ENCODE measurements at regions not wholly inside any gene's neighbourhood (a gene's known extent, or its start where the extent isn't known, plus 50 kb on each side); places are given as distances from the start of the nearest gene placed in this dataset.

DNA sequence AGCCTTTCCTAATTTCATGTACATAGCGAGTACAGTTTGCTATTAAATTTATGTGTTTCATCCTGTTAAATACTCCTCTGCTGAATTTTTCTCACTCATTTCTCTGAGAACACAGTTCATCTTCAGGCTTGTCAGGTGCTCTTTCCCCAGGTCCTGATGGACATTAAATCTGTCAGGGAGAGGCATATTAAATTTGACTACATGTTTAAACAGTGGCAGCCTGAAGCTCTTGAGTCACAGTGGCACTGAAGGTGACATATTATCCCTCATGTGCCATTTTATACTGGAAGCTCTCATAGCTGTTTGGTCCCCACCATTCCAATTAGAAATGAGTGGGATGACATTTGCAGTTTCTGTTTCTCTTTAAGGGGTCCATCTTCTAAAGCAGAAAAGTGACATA lies 1089.6 kb upstream of the SORCS1 start:
- Mint-ChIP-seq H3K4me1 (no peaks in the 10 kb centered on the region), H3K4me3 (no peak overlapping the region), H3K27me3 (ENCODE audit: insufficient read depth, low read depth, poor library complexity) (no peaks in the 10 kb centered on the region), H3K36me3 (ENCODE audit: low read depth) (peaks cover 7% of the 10 kb centered on the region; the same call in 2 of the 3 replicates), H3K27ac (no peak overlapping the region), H3K9me3 (peaks cover 15% of the 10 kb centered on the region)
- no peak for DNase-seq (ENCODE audit: low spot score)
- no peak overlapping the region for H2AFZ ChIP-seq
- no peaks in the 10 kb centered on the region for H3K27me3 ChIP-seq (ENCODE audit: insufficient read depth)
- TF ChIP-seq, protein P1, sequence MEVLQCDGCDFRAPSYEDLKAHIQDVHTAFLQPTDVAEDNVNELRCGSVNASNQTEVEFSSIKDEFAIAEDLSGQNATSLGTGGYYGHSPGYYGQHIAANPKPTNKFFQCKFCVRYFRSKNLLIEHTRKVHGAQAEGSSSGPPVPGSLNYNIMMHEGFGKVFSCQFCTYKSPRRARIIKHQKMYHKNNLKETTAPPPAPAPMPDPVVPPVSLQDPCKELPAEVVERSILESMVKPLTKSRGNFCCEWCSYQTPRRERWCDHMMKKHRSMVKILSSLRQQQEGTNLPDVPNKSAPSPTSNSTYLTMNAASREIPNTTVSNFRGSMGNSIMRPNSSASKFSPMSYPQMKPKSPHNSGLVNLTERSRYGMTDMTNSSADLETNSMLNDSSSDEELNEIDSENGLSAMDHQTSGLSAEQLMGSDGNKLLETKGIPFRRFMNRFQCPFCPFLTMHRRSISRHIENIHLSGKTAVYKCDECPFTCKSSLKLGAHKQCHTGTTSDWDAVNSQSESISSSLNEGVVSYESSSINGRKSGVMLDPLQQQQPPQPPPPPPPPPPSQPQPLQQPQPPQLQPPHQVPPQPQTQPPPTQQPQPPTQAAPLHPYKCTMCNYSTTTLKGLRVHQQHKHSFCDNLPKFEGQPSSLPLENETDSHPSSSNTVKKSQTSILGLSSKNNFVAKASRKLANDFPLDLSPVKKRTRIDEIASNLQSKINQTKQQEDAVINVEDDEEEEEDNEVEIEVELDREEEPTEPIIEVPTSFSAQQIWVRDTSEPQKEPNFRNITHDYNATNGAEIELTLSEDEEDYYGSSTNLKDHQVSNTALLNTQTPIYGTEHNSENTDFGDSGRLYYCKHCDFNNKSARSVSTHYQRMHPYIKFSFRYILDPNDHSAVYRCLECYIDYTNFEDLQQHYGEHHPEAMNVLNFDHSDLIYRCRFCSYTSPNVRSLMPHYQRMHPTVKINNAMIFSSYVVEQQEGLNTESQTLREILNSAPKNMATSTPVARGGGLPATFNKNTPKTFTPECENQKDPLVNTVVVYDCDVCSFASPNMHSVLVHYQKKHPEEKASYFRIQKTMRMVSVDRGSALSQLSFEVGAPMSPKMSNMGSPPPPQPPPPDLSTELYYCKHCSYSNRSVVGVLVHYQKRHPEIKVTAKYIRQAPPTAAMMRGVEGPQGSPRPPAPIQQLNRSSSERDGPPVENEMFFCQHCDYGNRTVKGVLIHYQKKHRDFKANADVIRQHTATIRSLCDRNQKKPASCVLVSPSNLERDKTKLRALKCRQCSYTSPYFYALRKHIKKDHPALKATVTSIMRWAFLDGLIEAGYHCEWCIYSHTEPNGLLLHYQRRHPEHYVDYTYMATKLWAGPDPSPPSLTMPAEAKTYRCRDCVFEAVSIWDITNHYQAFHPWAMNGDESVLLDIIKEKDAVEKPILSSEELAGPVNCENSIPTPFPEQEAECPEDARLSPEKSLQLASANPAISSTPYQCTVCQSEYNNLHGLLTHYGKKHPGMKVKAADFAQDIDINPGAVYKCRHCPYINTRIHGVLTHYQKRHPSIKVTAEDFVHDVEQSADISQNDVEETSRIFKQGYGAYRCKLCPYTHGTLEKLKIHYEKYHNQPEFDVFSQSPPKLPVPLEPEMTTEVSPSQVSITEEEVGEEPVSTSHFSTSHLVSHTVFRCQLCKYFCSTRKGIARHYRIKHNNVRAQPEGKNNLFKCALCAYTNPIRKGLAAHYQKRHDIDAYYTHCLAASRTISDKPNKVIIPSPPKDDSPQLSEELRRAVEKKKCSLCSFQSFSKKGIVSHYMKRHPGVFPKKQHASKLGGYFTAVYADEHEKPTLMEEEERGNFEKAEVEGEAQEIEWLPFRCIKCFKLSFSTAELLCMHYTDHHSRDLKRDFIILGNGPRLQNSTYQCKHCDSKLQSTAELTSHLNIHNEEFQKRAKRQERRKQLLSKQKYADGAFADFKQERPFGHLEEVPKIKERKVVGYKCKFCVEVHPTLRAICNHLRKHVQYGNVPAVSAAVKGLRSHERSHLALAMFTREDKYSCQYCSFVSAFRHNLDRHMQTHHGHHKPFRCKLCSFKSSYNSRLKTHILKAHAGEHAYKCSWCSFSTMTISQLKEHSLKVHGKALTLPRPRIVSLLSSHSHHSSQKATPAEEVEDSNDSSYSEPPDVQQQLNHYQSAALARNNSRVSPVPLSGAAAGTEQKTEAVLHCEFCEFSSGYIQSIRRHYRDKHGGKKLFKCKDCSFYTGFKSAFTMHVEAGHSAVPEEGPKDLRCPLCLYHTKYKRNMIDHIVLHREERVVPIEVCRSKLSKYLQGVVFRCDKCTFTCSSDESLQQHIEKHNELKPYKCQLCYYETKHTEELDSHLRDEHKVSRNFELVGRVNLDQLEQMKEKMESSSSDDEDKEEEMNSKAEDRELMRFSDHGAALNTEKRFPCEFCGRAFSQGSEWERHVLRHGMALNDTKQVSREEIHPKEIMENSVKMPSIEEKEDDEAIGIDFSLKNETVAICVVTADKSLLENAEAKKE (CRISPR knock-in tag; IDR thresholded peaks at IDR 0.05) = no peak
- TF ChIP-seq NANOG (IDR thresholded peaks at IDR 0.05; ENCODE audit: borderline replicate concordance) (no peak), STAT1 (IDR thresholded peaks at IDR 0.05; ENCODE audit: unreplicated experiment) (no peak), EZH2phosphoT487 (IDR thresholded peaks at IDR 0.05; ENCODE audit: unreplicated experiment) (no peak), ZNF114 (CRISPR knock-in tag; IDR thresholded peaks at IDR 0.05) (no peak), EZH2 (IDR thresholded peaks at IDR 0.05; ENCODE audit: low read depth, unreplicated experiment) (no peak), ZNF331 (CRISPR knock-in tag; IDR thresholded peaks at IDR 0.05; ENCODE audit: low read depth) (no peak), POLR2AphosphoS5 (IDR thresholded peaks at IDR 0.05; ENCODE audit: low read depth) (no peak), CREB1 (CRISPR knock-in tag; IDR thresholded peaks at IDR 0.05; ENCODE audit: low read depth) (no peak), JUNB (IDR thresholded peaks at IDR 0.05; ENCODE audit: unreplicated experiment) (no peak)
- TF ChIP-seq, protein P2, sequence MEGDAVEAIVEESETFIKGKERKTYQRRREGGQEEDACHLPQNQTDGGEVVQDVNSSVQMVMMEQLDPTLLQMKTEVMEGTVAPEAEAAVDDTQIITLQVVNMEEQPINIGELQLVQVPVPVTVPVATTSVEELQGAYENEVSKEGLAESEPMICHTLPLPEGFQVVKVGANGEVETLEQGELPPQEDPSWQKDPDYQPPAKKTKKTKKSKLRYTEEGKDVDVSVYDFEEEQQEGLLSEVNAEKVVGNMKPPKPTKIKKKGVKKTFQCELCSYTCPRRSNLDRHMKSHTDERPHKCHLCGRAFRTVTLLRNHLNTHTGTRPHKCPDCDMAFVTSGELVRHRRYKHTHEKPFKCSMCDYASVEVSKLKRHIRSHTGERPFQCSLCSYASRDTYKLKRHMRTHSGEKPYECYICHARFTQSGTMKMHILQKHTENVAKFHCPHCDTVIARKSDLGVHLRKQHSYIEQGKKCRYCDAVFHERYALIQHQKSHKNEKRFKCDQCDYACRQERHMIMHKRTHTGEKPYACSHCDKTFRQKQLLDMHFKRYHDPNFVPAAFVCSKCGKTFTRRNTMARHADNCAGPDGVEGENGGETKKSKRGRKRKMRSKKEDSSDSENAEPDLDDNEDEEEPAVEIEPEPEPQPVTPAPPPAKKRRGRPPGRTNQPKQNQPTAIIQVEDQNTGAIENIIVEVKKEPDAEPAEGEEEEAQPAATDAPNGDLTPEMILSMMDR (conservative IDR thresholded peaks at IDR 0.05; ENCODE audit: low read depth in 2 of 2) = no peak
- TF ChIP-seq, protein P3, sequence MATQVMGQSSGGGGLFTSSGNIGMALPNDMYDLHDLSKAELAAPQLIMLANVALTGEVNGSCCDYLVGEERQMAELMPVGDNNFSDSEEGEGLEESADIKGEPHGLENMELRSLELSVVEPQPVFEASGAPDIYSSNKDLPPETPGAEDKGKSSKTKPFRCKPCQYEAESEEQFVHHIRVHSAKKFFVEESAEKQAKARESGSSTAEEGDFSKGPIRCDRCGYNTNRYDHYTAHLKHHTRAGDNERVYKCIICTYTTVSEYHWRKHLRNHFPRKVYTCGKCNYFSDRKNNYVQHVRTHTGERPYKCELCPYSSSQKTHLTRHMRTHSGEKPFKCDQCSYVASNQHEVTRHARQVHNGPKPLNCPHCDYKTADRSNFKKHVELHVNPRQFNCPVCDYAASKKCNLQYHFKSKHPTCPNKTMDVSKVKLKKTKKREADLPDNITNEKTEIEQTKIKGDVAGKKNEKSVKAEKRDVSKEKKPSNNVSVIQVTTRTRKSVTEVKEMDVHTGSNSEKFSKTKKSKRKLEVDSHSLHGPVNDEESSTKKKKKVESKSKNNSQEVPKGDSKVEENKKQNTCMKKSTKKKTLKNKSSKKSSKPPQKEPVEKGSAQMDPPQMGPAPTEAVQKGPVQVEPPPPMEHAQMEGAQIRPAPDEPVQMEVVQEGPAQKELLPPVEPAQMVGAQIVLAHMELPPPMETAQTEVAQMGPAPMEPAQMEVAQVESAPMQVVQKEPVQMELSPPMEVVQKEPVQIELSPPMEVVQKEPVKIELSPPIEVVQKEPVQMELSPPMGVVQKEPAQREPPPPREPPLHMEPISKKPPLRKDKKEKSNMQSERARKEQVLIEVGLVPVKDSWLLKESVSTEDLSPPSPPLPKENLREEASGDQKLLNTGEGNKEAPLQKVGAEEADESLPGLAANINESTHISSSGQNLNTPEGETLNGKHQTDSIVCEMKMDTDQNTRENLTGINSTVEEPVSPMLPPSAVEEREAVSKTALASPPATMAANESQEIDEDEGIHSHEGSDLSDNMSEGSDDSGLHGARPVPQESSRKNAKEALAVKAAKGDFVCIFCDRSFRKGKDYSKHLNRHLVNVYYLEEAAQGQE (IDR thresholded peaks at IDR 0.05; ENCODE audit: unreplicated experiment) = no peak
- TF ChIP-seq, protein P4, sequence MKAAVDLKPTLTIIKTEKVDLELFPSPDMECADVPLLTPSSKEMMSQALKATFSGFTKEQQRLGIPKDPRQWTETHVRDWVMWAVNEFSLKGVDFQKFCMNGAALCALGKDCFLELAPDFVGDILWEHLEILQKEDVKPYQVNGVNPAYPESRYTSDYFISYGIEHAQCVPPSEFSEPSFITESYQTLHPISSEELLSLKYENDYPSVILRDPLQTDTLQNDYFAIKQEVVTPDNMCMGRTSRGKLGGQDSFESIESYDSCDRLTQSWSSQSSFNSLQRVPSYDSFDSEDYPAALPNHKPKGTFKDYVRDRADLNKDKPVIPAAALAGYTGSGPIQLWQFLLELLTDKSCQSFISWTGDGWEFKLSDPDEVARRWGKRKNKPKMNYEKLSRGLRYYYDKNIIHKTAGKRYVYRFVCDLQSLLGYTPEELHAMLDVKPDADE (IDR thresholded peaks at IDR 0.05) = no peak
- peaks cover 9% of the 10 kb centered on the region; the same call in 1 of the 2 replicates for H3K9me2 ChIP-seq (ENCODE audit: insufficient read depth)
- H3K27ac ChIP-seq (ENCODE audit: low read depth) = no peak overlapping the region
- H3K36me3 ChIP-seq (ENCODE audit: insufficient read depth) = no peaks in the 10 kb centered on the region
- H4K20me1 ChIP-seq (replicated peaks; ENCODE audit: insufficient read depth) = no peaks in the 10 kb centered on the region
- no peaks in the 10 kb centered on the region for H3K79me2 ChIP-seq (replicated peaks; ENCODE audit: insufficient read depth)
- H3K4me1 ChIP-seq (ENCODE audit: insufficient read depth) = no peaks in the 10 kb centered on the region
- no peak overlapping the region for H3K4me2 ChIP-seq
- H3F3A ChIP-seq (replicated peaks; ENCODE audit: low read depth) = no peaks in the 10 kb centered on the region
- H3K4me3 ChIP-seq = no peak overlapping the region
- no peak for ATAC-seq

Data from GM23338 (cell line).